NB4 (cell line): ENCODE measurements at regions not wholly inside any gene's neighbourhood (a gene's known extent, or its start where the extent isn't known, plus 50 kb on each side); places are given as distances from the start of the nearest gene placed in this dataset.
A peak's percentile ranks its signal among the peaks of the same experiment; 100 is the strongest.

Source experiments
- DNase-seq: peaks from one replicate; pipeline ENCODE4 v3.0.0; 2010; ENCODE audit warnings: low read depth
- H3K4me3 ChIP-seq: one replicate; pipeline ENCODE4 v1.5.1; 2011; ENCODE audit warnings: mild to moderate bottlenecking, low read depth, low read length, moderate library complexity
- CTCF ChIP-seq: IDR thresholded peaks from one replicate; pipeline ENCODE4 v1.5.1; 2012; ENCODE audit warnings: low read depth, low read length
- MAX ChIP-seq: IDR thresholded peaks from 2 replicates; pipeline ENCODE4 v1.6.1; 2011; ENCODE audit warnings: low read depth, low read length
- MYC ChIP-seq: IDR thresholded peaks from 2 replicates; pipeline ENCODE4 v1.6.1; 2011; ENCODE audit warnings: low read depth, low read length
- POLR2A ChIP-seq: IDR thresholded peaks from 2 replicates; pipeline ENCODE4 v1.6.1; 2011; ENCODE audit warnings: mild to moderate bottlenecking; ENCODE audit not compliant: insufficient read length; ENCODE audit errors: extremely low read depth

DNA sequence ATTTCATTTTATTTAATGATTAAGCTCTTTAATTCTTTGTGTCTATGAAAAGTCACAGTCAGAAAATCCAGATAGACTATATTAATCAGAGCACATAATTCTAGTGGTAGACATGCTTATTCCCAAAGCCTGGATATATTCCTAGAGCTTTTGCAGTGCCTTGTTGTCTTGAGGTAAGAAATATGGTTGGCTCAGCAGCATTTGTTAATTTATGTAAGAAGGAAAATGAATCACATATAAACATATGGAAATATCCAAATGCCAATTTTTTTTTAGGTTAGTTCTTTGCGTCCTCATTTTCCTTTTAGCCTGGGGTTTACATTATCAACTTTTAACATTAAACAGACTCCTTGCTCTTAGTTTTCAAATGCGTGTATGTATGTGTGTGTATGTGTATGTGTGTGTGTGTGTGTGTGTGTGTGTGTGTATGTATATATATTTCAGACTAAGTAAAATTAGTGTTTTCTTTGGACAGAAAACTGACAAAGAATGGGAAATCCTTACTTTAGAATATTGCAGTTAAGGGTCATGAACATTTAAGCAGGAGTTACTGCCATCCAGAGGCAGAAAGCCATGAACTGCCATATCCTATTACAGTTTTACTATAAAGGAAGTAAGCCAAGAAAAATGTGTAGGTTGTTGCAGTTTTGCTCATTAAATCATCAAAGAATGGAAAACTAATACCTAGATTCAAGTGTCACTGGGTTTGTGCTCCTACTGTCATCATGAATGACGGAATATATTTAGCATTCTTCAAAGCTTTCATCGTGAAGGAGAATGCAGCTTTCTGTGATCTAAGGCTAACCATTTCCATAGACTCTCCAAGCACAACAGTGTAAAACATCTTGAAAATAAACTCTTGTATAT, 477.1 kb upstream of the NR5A2 start:
- H3K4me3 ChIP-seq = no peak overlapping the region
- peak; percentile 27 for DNase-seq
- TF ChIP-seq POLR2A (no peak), CTCF (peak; percentile 4), MAX (no peak)

GRCh38 chr1:199551967-199552565, 475.4 kb upstream of the NR5A2 start:
- peak; percentile 69 for TF ChIP-seq CTCF
- no peak for TF ChIP-seq MYC
- no peak for TF ChIP-seq POLR2A
- TF ChIP-seq MAX = no peak
- DNase-seq = peak; percentile 76
- no peak overlapping the region for H3K4me3 ChIP-seq

- H3K4me3 ChIP-seq = no peak overlapping the region
- no peak for DNase-seq
- no peak for TF ChIP-seq POLR2A
- no peak for TF ChIP-seq CTCF
- no peak for TF ChIP-seq MYC
- TF ChIP-seq MAX = no peak
Observed at GRCh38 chr1:199553104-199553503, 474.4 kb upstream of the NR5A2 start.

GRCh38 chr1:199561334-199561733, 466.2 kb upstream of the NR5A2 start:
- no peak for DNase-seq
- TF ChIP-seq CTCF = no peak
- no peak for TF ChIP-seq MAX
- no peak for TF ChIP-seq MYC
- no peak for TF ChIP-seq POLR2A
- no peak overlapping the region for H3K4me3 ChIP-seq

DNA sequence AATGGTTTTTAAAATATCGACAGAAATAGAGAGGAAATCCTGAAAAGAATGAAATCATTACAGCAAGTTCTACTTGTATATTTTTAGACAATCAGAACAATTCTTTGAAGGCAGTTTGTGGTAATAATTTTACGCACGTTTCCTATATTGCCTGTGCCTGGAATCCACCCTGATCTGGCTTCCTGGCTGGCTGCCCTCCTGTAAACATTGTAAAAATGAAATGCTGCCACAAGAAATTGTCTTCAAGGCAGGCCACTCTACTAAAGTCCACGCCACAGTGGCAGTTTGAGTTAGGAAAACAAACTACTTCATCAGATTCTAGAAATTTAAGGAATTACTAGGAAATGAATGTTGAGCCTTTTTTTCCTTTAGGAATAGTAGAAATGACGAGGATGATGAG, 454.5 kb upstream of the NR5A2 start:
- TF ChIP-seq MYC (no peak), MAX (no peak), POLR2A (no peak), CTCF (no peak)
- no peak for DNase-seq
- H3K4me3 ChIP-seq = no peak overlapping the region
